CD14-positive monocyte (primary cell): ENCODE measurements at regions not wholly inside any gene's neighbourhood (a gene's known extent, or its start where the extent isn't known, plus 50 kb on each side); places are given as distances from the start of the nearest gene placed in this dataset.
A peak's percentile ranks its signal among the peaks of the same experiment; 100 is the strongest.

Experiments used
- DNase-seq, 3 donors: peaks; one replicate each; pipeline ENCODE4 v3.0.0-alpha.2; 2011 to 2022
- H2AFZ ChIP-seq: 2 replicates; pipeline ENCODE4 v1.6.0; 2012; ENCODE audit warnings: mild to moderate bottlenecking, low read depth, low read length, inconsistent platforms; ENCODE audit not compliant: insufficient read depth, poor library complexity, severe bottlenecking
- H3K27ac ChIP-seq, 2 donors: 1 replicate in 1 of 2; 2 replicates in 1 of 2; pipeline ENCODE4 v1.5.1; 2012 to 2013; ENCODE audit warnings: low read length in 2 of 2, control low read depth in 1 of 2, inconsistent platforms in 1 of 2, low read depth in 1 of 2, mild to moderate bottlenecking in 1 of 2
- H3K27me3 ChIP-seq, 2 donors: one replicate each; pipeline versions ENCODE4 v1.6.0 to v1.6.1; 2011 to 2013; ENCODE audit warnings: low read length in 2 of 2; ENCODE audit not compliant: control insufficient read depth in 2 of 2, insufficient read depth in 2 of 2
- H3K36me3 ChIP-seq, 2 donors: replicated peaks in 1 of 2; 1 replicate in 1 of 2; 2 replicates in 1 of 2; pipeline versions ENCODE4 v1.5.1 to v1.6.1; 2012 to 2013; ENCODE audit warnings: low read length in 2 of 2, control low read depth in 1 of 2, inconsistent platforms in 1 of 2, mild to moderate bottlenecking in 1 of 2; ENCODE audit not compliant: insufficient read depth in 2 of 2, control insufficient read depth in 1 of 2
- H3K4me1 ChIP-seq, 2 donors: 1 replicate in 1 of 2; 2 replicates in 1 of 2; pipeline versions ENCODE4 v1.5.1 to v1.6.1; 2012 to 2013; ENCODE audit warnings: low read length in 2 of 2, control low read depth in 1 of 2, inconsistent platforms in 1 of 2, mild to moderate bottlenecking in 1 of 2, moderate library complexity in 1 of 2; ENCODE audit not compliant: insufficient read depth in 2 of 2, control insufficient read depth in 1 of 2
- H3K4me2 ChIP-seq: replicated peaks from 2 replicates; pipeline ENCODE3; 2012; ENCODE audit warnings: low read length, moderate library complexity, mild to moderate bottlenecking; ENCODE audit not compliant: poor library complexity, severe bottlenecking; ENCODE audit errors: extremely low read depth
- H3K4me3 ChIP-seq, 3 experiments: fragments of 200-600 bp in 1 of 3; sonication (generic) in 1 of 3; replicated peaks in 1 of 3; 1 replicate in 2 of 3; 2 replicates in 1 of 3; pipeline ENCODE4 v1.5.1; 2011 to 2013; ENCODE audit warnings: low read length in 3 of 3, mild to moderate bottlenecking in 3 of 3, control low read depth in 2 of 3, low read depth in 2 of 3, inconsistent platforms in 1 of 3, moderate library complexity in 1 of 3
- H3K79me2 ChIP-seq: 2 replicates; pipeline ENCODE4 v1.6.0; 2012; ENCODE audit warnings: mild to moderate bottlenecking, control low read depth, inconsistent platforms, low read length, moderate library complexity; ENCODE audit not compliant: insufficient read depth
- H3K9ac ChIP-seq: 2 replicates; pipeline ENCODE4 v1.6.0; 2017; ENCODE audit warnings: low read length, mild to moderate bottlenecking; ENCODE audit not compliant: insufficient read depth, poor library complexity, severe bottlenecking
- H3K9me3 ChIP-seq, 2 donors: replicated peaks in 1 of 2; 1 replicate in 1 of 2; 2 replicates in 1 of 2; pipeline versions ENCODE4 v1.5.1 to v1.6.1; 2012 to 2013; ENCODE audit warnings: low read length in 2 of 2, control low read depth in 1 of 2; ENCODE audit not compliant: control insufficient read depth in 1 of 2, insufficient read depth in 1 of 2
- H4K20me1 ChIP-seq: 2 replicates; pipeline ENCODE4 v1.6.0; 2012; ENCODE audit warnings: mild to moderate bottlenecking, low read length, control low read depth, moderate library complexity; ENCODE audit not compliant: insufficient read depth
- H3K27ac Mint-ChIP-seq, 7 donors: one replicate each; pipeline ENCODE4 v1.8.0; 2020; ENCODE audit warnings: mild to moderate bottlenecking in 7 of 7, mixed read lengths in 7 of 7, moderate library complexity in 6 of 7, inconsistent platforms in 2 of 7
- H3K27me3 Mint-ChIP-seq, 3 donors: one replicate each; pipeline ENCODE4 v1.8.0; 2021 to 2022; ENCODE audit warnings: low read depth in 3 of 3, mild to moderate bottlenecking in 3 of 3, mixed read lengths in 3 of 3, moderate library complexity in 3 of 3, inconsistent platforms in 1 of 3
- H3K36me3 Mint-ChIP-seq, 2 donors: one replicate each; pipeline ENCODE4 v1.8.0; 2020; ENCODE audit warnings: mixed read lengths in 2 of 2, inconsistent platforms in 1 of 2, mild to moderate bottlenecking in 1 of 2
- H3K4me1 Mint-ChIP-seq: one replicate; pipeline ENCODE4 v1.8.0; 2020; ENCODE audit warnings: mild to moderate bottlenecking, mixed read lengths
- H3K4me3 Mint-ChIP-seq, 2 donors: one replicate each; pipeline ENCODE4 v1.8.0; 2020; ENCODE audit warnings: mild to moderate bottlenecking in 2 of 2, mixed read lengths in 2 of 2, moderate library complexity in 1 of 2
- H3K9me3 Mint-ChIP-seq, 7 donors: one replicate each; pipeline ENCODE4 v1.8.0; 2020 to 2022; ENCODE audit warnings: mixed read lengths in 7 of 7, mild to moderate bottlenecking in 6 of 7, moderate library complexity in 6 of 7, inconsistent platforms in 2 of 7
- CTCF ChIP-seq: fragments of 200-600 bp; IDR thresholded peaks from one replicate; pipeline ENCODE4 v1.8.0; 2022; ENCODE audit warnings: antibody characterized with exemption, mild to moderate bottlenecking
- WGBS: methylation state at CpG from one replicate; pipeline ENCODE4 v1.1.5; 2013; ENCODE audit warnings: missing lambda C conversion rate; ENCODE audit not compliant: insufficient coverage; 5-methylcytosine and 5-hydroxymethylcytosine counted together
- intact Hi-C, 2 donors: fragments of 100-400 bp; cut with micrococcal nuclease; formaldehyde crosslinking; loops; one replicate each; pipeline versions ENCODE4 v1.15.0 to v1.15.1; 2023

- no peak overlapping the region for H3K27ac ChIP-seq
- no peak for TF ChIP-seq CTCF
- H3K4me1 ChIP-seq: peaks cover 6 to 9% of the 10 kb centered on the region in 2 donors
- no peak overlapping the region for H3K4me2 ChIP-seq
- H3K27me3 ChIP-seq: no peaks in the 10 kb centered on the region
- Mint-ChIP-seq H3K9me3 (peaks cover 0 to 7% (median 4%) of the 10 kb centered on the region in 7 donors), H3K27me3 (peaks cover 0 to 2% (median 2%) of the 10 kb centered on the region in 3 donors), H3K36me3 (no peaks in the 10 kb centered on the region), H3K4me3 (no peak overlapping the region), H3K27ac (no peak overlapping the region), H3K4me1 (peaks cover 14% of the 10 kb centered on the region)
- H2AFZ ChIP-seq: no peak overlapping the region
- H3K9me3 ChIP-seq: peaks cover 0 to 3% of the 10 kb centered on the region in 2 donors
- no peaks in the 10 kb centered on the region for H4K20me1 ChIP-seq
- H3K4me3 ChIP-seq: no peak overlapping the region
- no peak overlapping the region for H3K9ac ChIP-seq
- intact Hi-C loops: no loop called here
- no peak for DNase-seq
- no CpG with 5 or more reads among the region's 1 CpG for WGBS
- no peaks in the 10 kb centered on the region for H3K36me3 ChIP-seq
- H3K79me2 ChIP-seq: no peaks in the 10 kb centered on the region
Measured at GRCh38 chr9:91127653-91128052, 234.1 kb downstream of the AUH start.

GRCh38 chr9:91130796-91131318 lies 230.9 kb downstream of the AUH start:
- Histone ChIP-seq H3K27ac (peak overlapping the region in 1 of 2 donors; percentile 23), H3K9ac (no peak overlapping the region), H3K4me1 (peaks cover 6 to 9% of the 10 kb centered on the region in 2 donors), H3K4me2 (no peak overlapping the region), H3K79me2 (no peaks in the 10 kb centered on the region), H4K20me1 (no peaks in the 10 kb centered on the region), H3K27me3 (no peaks in the 10 kb centered on the region), H3K9me3 (no peaks in the 10 kb centered on the region), H3K36me3 (no peaks in the 10 kb centered on the region), H3K4me3 (no peak overlapping the region), H2AFZ (no peak overlapping the region)
- TF ChIP-seq CTCF: no peak
- Mint-ChIP-seq H3K4me3 (no peak overlapping the region), H3K27ac (peak overlapping the region in 1 of 7 donors; percentile 45), H3K4me1 (peaks cover 14% of the 10 kb centered on the region), H3K9me3 (peaks cover 0 to 5% (median 0%) of the 10 kb centered on the region in 7 donors), H3K27me3 (peaks cover 0 to 2% (median 2%) of the 10 kb centered on the region in 3 donors), H3K36me3 (no peaks in the 10 kb centered on the region)
- intact Hi-C loops: no loop called here
- WGBS: 100% methylated on average over 1 of the region's 2 CpGs
- peak in 1 of 3 donors; percentile 29 for DNase-seq
